HCT116 (cell line): ENCODE measurements at regions not wholly inside any gene's neighbourhood (a gene's known extent, or its start where the extent isn't known, plus 50 kb on each side); places are given as distances from the start of the nearest gene placed in this dataset.

Experiments used
- ATAC-seq: fragments of 200-7000 bp; cut with Tn5 transposase; 2 replicates; pipeline ENCODE4 v1.9.1; 2020; ENCODE audit warnings: mild to moderate bottlenecking, moderate library complexity
- BruUV-seq: library from RNA; stranded (reverse); fragments of 400-500 nt; replicated peaks from 2 replicates; lab custom pipeline; 2021; lab: Mats Ljungman, UMichigan
- CTCF ChIA-PET: fragments of 300-600 bp; sonication (Branson Sonifier 250); formaldehyde crosslinking; loops from one replicate; lab custom pipeline; 2021; ENCODE audit warnings: antibody characterized with exemption; lab: Charles Lee
- POLR2A ChIA-PET: fragments of 300-600, 350-600 bp; sonication (Branson Sonifier 250); formaldehyde crosslinking; loops from one replicate; lab custom pipeline; 2021; ENCODE audit warnings: antibody characterized with exemption; lab: Charles Lee
- RAD21 ChIA-PET, 2 experiments: fragments of 300-600 bp; sonication (Branson Sonifier 250); formaldehyde crosslinking; loops; one replicate each; lab custom pipeline; 2023; ENCODE audit warnings: low total read pairs in 2 of 2; ENCODE audit not compliant: uncharacterized antibody in 2 of 2, unreplicated experiment in 2 of 2, low non-redundant PET in 1 of 2; lab: Charles Lee
- DNase-seq: peaks from one replicate; pipeline ENCODE4 v3.0.0-alpha.2; 2010; ENCODE audit warnings: low read depth, low spot score
- H2AFZ ChIP-seq: fragments of 200-600 bp; shearing (Covaris generic), sonication (generic); 2 replicates; pipeline ENCODE4 v1.6.1; 2017; ENCODE audit warnings: low read depth, mixed run types, mixed read lengths, antibody characterized with exemption, low read length; ENCODE audit not compliant: poor library complexity, severe bottlenecking
- H3K27ac ChIP-seq: 2 replicates; pipeline ENCODE4 v1.5.1; 2012; ENCODE audit warnings: low read depth, low read length
- H3K27me3 ChIP-seq: fragments of 200-600 bp; sonication (generic); 2 replicates; pipeline ENCODE4 v1.6.1; 2016; ENCODE audit warnings: mixed run types, low read length, mixed read lengths; ENCODE audit not compliant: insufficient read depth
- H3K36me3 ChIP-seq, 2 experiments: fragments of 200-500 bp in 1 of 2; fragments of 200-600 bp in 1 of 2; sonication (Bioruptor generic) in 1 of 2; sonication (generic) in 1 of 2; 2 replicates each; pipeline versions ENCODE4 v1.5.1 to v1.6.1; 2014 to 2016; ENCODE audit warnings: low read length in 2 of 2, inconsistent platforms in 1 of 2, mixed read lengths in 1 of 2, mixed run types in 1 of 2; ENCODE audit not compliant: insufficient read depth in 2 of 2, control insufficient read depth in 1 of 2
- H3K4me1 ChIP-seq, 2 experiments: fragments of 200-600 bp in 1 of 2; sonication (generic) in 1 of 2; 2 replicates each; pipeline versions ENCODE4 v1.5.1 to v1.6.1; 2012 to 2017; ENCODE audit warnings: low read length in 2 of 2, inconsistent platforms in 1 of 2, mild to moderate bottlenecking in 1 of 2, mixed read lengths in 1 of 2, mixed run types in 1 of 2, moderate library complexity in 1 of 2; ENCODE audit not compliant: insufficient read depth in 2 of 2, control insufficient read depth in 1 of 2
- H3K4me2 ChIP-seq: fragments of 200-600 bp; sonication (generic); 2 replicates; pipeline ENCODE4 v1.6.1; 2017; ENCODE audit warnings: mixed run types, low read length, mixed read lengths
- H3K4me3 ChIP-seq, 2 experiments: fragments of 200-600 bp in 1 of 2; sonication (generic) in 1 of 2; replicated peaks in 1 of 2; 2 replicates each; pipeline ENCODE4 v1.5.1; 2011 to 2016; ENCODE audit warnings: low read length in 2 of 2, control low read depth in 1 of 2, low read depth in 1 of 2, mild to moderate bottlenecking in 1 of 2, mixed read lengths in 1 of 2, mixed run types in 1 of 2
- H3K79me2 ChIP-seq: fragments of 200-600 bp; sonication (generic); 2 replicates; pipeline ENCODE4 v1.6.1; 2017; ENCODE audit warnings: mild to moderate bottlenecking, mixed run types, low read length, moderate library complexity, mixed read lengths; ENCODE audit not compliant: insufficient read depth
- H3K9ac ChIP-seq: fragments of 200-600 bp; sonication (generic); 2 replicates; pipeline ENCODE4 v1.6.1; 2016; ENCODE audit warnings: low read length, mixed read lengths
- H3K9me2 ChIP-seq: fragments of 200-600 bp; sonication (generic), shearing (Covaris generic); 2 replicates; pipeline ENCODE4 v1.6.1; 2017; ENCODE audit warnings: mixed run types, mild to moderate bottlenecking, moderate library complexity; ENCODE audit not compliant: insufficient read depth
- H3K9me3 ChIP-seq, 2 experiments: fragments of 200-500 bp in 1 of 2; fragments of 200-600 bp in 1 of 2; sonication (Bioruptor generic) in 1 of 2; sonication (generic) in 1 of 2; 2 replicates each; pipeline ENCODE4 v1.6.1; 2014 to 2017; ENCODE audit warnings: low read length in 2 of 2, mixed read lengths in 2 of 2, inconsistent platforms in 1 of 2, low read depth in 1 of 2, mild to moderate bottlenecking in 1 of 2, mixed run types in 1 of 2, moderate library complexity in 1 of 2; ENCODE audit not compliant: control insufficient read depth in 1 of 2, insufficient read depth in 1 of 2
- H4K20me1 ChIP-seq: fragments of 200-600 bp; sonication (generic), shearing (Covaris generic); 2 replicates; pipeline ENCODE4 v1.6.1; 2017; ENCODE audit warnings: mixed run types, mild to moderate bottlenecking, moderate library complexity; ENCODE audit not compliant: insufficient read depth
- ATF3 ChIP-seq: IDR thresholded peaks from 2 replicates; pipeline ENCODE4 v1.6.1; 2012
- CBX3 ChIP-seq: IDR thresholded peaks from 2 replicates; pipeline ENCODE4 v1.6.1; 2012; ENCODE audit warnings: low read depth
- CEBPB ChIP-seq: IDR thresholded peaks from 2 replicates; pipeline ENCODE4 v1.6.1; 2012; ENCODE audit warnings: low read depth
- CTCF ChIP-seq, 3 experiments: fragments of 200-600 bp in 1 of 3; sonication (generic) in 1 of 3; IDR thresholded peaks in 2 of 3; conservative IDR thresholded peaks in 1 of 3; 2 replicates each; pipeline ENCODE4 v1.5.1; 2012 to 2017; ENCODE audit warnings: low read depth in 2 of 3, low read length in 2 of 3, antibody characterized with exemption in 1 of 3, borderline replicate concordance in 1 of 3, control low read depth in 1 of 3, mild to moderate bottlenecking in 1 of 3, mixed read lengths in 1 of 3, mixed run types in 1 of 3, moderate library complexity in 1 of 3; ENCODE audit not compliant: insufficient read depth in 1 of 3
- EGR1 ChIP-seq: IDR thresholded peaks from 2 replicates; pipeline ENCODE4 v1.6.1; 2012; ENCODE audit warnings: low read depth
- FOSL1 ChIP-seq: IDR thresholded peaks from 2 replicates; pipeline ENCODE4 v1.6.1; 2012; ENCODE audit warnings: low read depth
- MAX ChIP-seq: IDR thresholded peaks from 2 replicates; pipeline ENCODE4 v1.6.1; 2012
- POLR2AphosphoS5 ChIP-seq: IDR thresholded peaks from 2 replicates; pipeline ENCODE4 v1.6.1; 2011; ENCODE audit warnings: mild to moderate bottlenecking, low read depth, low read length, moderate library complexity
- RAD21 ChIP-seq: IDR thresholded peaks from 2 replicates; pipeline ENCODE4 v1.6.1; 2012; ENCODE audit warnings: low read depth, mild to moderate bottlenecking
- SIN3A ChIP-seq: IDR thresholded peaks from 2 replicates; pipeline ENCODE4 v1.6.1; 2012; ENCODE audit warnings: low read depth
- SP1 ChIP-seq: IDR thresholded peaks from 2 replicates; pipeline ENCODE4 v1.6.1; 2012; ENCODE audit warnings: low read depth
- SRF ChIP-seq: IDR thresholded peaks from 2 replicates; pipeline ENCODE4 v1.6.1; 2012; ENCODE audit warnings: low read depth
- TCF7L2 ChIP-seq: IDR thresholded peaks from 2 replicates; pipeline ENCODE4 v1.7.0; 2011; ENCODE audit warnings: borderline replicate concordance, inconsistent platforms; ENCODE audit not compliant: insufficient read depth, insufficient read length; ENCODE audit errors: extremely low read depth
- YY1 ChIP-seq: IDR thresholded peaks from 2 replicates; pipeline ENCODE4 v1.6.1; 2011; ENCODE audit warnings: low read length, low read depth, moderate library complexity, mild to moderate bottlenecking; ENCODE audit not compliant: insufficient replicate concordance; ENCODE audit errors: extremely low read depth
- ZBTB33 ChIP-seq: IDR thresholded peaks from 2 replicates; pipeline ENCODE4 v1.6.1; 2011; ENCODE audit warnings: mild to moderate bottlenecking, low read length, moderate library complexity; ENCODE audit not compliant: insufficient replicate concordance; ENCODE audit errors: extremely low read depth
- ZFX ChIP-seq: fragments of 450-650 bp; IDR thresholded peaks from 2 replicates; pipeline ENCODE4 v1.6.1; 2017
- ZNF274 ChIP-seq: fragments of 200-500 bp; sonication (Bioruptor generic); IDR thresholded peaks from 2 replicates; pipeline ENCODE4 v1.6.1; 2014; ENCODE audit warnings: mild to moderate bottlenecking, low read depth, low read length, inconsistent platforms
- intact Hi-C: fragments of 100-400 bp; cut with micrococcal nuclease; formaldehyde crosslinking; loops from 2 replicates; pipeline ENCODE4 v1.10.0; 2022
- TF ChIP-seq, protein P1 (sequence below): IDR thresholded peaks from 2 replicates; pipeline ENCODE4 v1.6.1; 2012; ENCODE audit warnings: low read depth

DNA sequence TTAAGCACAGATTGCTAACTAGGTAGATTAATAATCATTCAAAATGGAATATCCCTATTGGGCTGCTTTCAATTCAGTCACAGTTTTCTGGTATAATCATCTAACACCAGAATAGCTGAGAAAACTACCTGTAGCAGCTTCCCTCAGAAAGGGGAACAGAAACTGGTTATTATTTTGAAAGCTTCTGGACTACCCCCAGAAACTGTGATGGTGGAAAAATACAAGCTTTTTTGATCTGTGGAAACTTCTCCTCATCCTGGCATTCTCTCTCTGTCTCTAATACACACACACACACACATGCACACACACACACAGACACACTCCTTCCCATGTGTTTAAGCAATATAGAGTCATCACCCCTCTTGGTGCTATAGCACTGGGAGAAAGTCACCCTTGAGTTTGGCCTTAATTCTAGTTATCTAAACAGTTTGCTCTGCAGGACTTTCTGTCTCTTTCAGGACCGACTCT is 251.5 kb upstream of the LMO3 start:
- CTCF ChIA-PET = no interaction called here
- Histone ChIP-seq H3K9me2 (no peaks in the 10 kb centered on the region), H3K9ac (no peak overlapping the region), H2AFZ (no peak overlapping the region), H3K4me3 (no peak overlapping the region), H4K20me1 (no peaks in the 10 kb centered on the region), H3K27me3 (no peaks in the 10 kb centered on the region), H3K36me3 (no peaks in the 10 kb centered on the region), H3K9me3 (no peaks in the 10 kb centered on the region), H3K4me2 (no peak overlapping the region), H3K27ac (no peak overlapping the region), H3K4me1 (no peaks in the 10 kb centered on the region), H3K79me2 (no peaks in the 10 kb centered on the region)
- intact Hi-C loops = no loop called here
- TF ChIP-seq ATF3 = no peak
- TF ChIP-seq CEBPB = no peak
- TF ChIP-seq CTCF (IDR thresholded peaks at IDR 0.05 in 2 of 3, conservative IDR thresholded peaks at IDR 0.05 in 1 of 3; ENCODE audit: borderline replicate concordance in 1 of 3, insufficient read depth in 1 of 3, low read depth in 2 of 3, low read length in 2 of 3) = no peak
- TF ChIP-seq, protein P1, sequence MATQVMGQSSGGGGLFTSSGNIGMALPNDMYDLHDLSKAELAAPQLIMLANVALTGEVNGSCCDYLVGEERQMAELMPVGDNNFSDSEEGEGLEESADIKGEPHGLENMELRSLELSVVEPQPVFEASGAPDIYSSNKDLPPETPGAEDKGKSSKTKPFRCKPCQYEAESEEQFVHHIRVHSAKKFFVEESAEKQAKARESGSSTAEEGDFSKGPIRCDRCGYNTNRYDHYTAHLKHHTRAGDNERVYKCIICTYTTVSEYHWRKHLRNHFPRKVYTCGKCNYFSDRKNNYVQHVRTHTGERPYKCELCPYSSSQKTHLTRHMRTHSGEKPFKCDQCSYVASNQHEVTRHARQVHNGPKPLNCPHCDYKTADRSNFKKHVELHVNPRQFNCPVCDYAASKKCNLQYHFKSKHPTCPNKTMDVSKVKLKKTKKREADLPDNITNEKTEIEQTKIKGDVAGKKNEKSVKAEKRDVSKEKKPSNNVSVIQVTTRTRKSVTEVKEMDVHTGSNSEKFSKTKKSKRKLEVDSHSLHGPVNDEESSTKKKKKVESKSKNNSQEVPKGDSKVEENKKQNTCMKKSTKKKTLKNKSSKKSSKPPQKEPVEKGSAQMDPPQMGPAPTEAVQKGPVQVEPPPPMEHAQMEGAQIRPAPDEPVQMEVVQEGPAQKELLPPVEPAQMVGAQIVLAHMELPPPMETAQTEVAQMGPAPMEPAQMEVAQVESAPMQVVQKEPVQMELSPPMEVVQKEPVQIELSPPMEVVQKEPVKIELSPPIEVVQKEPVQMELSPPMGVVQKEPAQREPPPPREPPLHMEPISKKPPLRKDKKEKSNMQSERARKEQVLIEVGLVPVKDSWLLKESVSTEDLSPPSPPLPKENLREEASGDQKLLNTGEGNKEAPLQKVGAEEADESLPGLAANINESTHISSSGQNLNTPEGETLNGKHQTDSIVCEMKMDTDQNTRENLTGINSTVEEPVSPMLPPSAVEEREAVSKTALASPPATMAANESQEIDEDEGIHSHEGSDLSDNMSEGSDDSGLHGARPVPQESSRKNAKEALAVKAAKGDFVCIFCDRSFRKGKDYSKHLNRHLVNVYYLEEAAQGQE = no peak
- no peak for TF ChIP-seq ZNF274
- TF ChIP-seq SRF = no peak
- TF ChIP-seq ZFX = no peak
- TF ChIP-seq FOSL1 = no peak
- TF ChIP-seq TCF7L2 = no peak
- no peak for TF ChIP-seq ZBTB33
- TF ChIP-seq YY1 = no peak
- no peak for TF ChIP-seq SP1
- TF ChIP-seq MAX = no peak
- TF ChIP-seq CBX3 = no peak
- no peak for TF ChIP-seq RAD21
- TF ChIP-seq EGR1 = no peak
- TF ChIP-seq SIN3A = no peak
- no peak for TF ChIP-seq POLR2AphosphoS5
- POLR2A ChIA-PET = no interaction called here
- RAD21 ChIA-PET = no interaction called here
- DNase-seq (no peak), ATAC-seq (no peak)
- no TSS peak for BruUV-seq
